Nephron progenitor cell (in vitro differentiated cells): ENCODE measurements at regions not wholly inside any gene's neighbourhood (a gene's known extent, or its start where the extent isn't known, plus 50 kb on each side); places are given as distances from the start of the nearest gene placed in this dataset.

Experiments
- DNase-seq: peaks from one replicate; pipeline ENCODE4 v3.0.0; 2021
- H3K27ac Mint-ChIP-seq: 2 replicates; pipeline ENCODE4 v1.8.0; 2021; ENCODE audit warnings: mild to moderate bottlenecking, moderate library complexity, mixed read lengths
- H3K27me3 Mint-ChIP-seq: 2 replicates; pipeline ENCODE4 v1.8.0; 2021; ENCODE audit warnings: mild to moderate bottlenecking, low read depth, mixed read lengths; ENCODE audit not compliant: poor library complexity
- H3K36me3 Mint-ChIP-seq: 2 replicates; pipeline ENCODE4 v1.8.0; 2021; ENCODE audit warnings: low read depth, mixed read lengths
- H3K4me1 Mint-ChIP-seq: 2 replicates; pipeline ENCODE4 v1.8.0; 2021; ENCODE audit warnings: mixed read lengths
- H3K4me3 Mint-ChIP-seq: 2 replicates; pipeline ENCODE4 v1.8.0; 2021; ENCODE audit warnings: mild to moderate bottlenecking, moderate library complexity, mixed read lengths
- H3K9me3 Mint-ChIP-seq: 2 replicates; pipeline ENCODE4 v1.8.0; 2021; ENCODE audit warnings: mild to moderate bottlenecking, moderate library complexity, mixed read lengths
- CTCF ChIP-seq: fragments of 200-600 bp; sonication (generic); IDR thresholded peaks from 2 replicates; pipeline ENCODE4 v1.5.0; 2021; ENCODE audit warnings: antibody characterized with exemption

- H3K36me3 Mint-ChIP-seq = no peaks in the 10 kb centered on the region
- no peaks in the 10 kb centered on the region for H3K9me3 Mint-ChIP-seq
- H3K4me3 Mint-ChIP-seq = no peak overlapping the region
- peaks cover 4% of the 10 kb centered on the region for H3K27me3 Mint-ChIP-seq
- TF ChIP-seq CTCF = no peak
- no peak overlapping the region for H3K27ac Mint-ChIP-seq
- DNase-seq = no peak
- peaks cover 12% of the 10 kb centered on the region for H3K4me1 Mint-ChIP-seq
These were observed 56.9 kb upstream of the PIP5K1B start for GRCh38 chr9:68648164-68648563.

GRCh38 chr9:68648971-68649370 lies 56.1 kb upstream of the PIP5K1B start:
- peaks cover 4% of the 10 kb centered on the region for H3K4me1 Mint-ChIP-seq
- no peak for TF ChIP-seq CTCF
- H3K27me3 Mint-ChIP-seq = peaks cover 4% of the 10 kb centered on the region
- no peak for DNase-seq
- no peaks in the 10 kb centered on the region for H3K9me3 Mint-ChIP-seq
- H3K27ac Mint-ChIP-seq = no peak overlapping the region
- no peak overlapping the region for H3K4me3 Mint-ChIP-seq
- no peaks in the 10 kb centered on the region for H3K36me3 Mint-ChIP-seq

GRCh38 chr9:68651280-68651893 lies 53.7 kb upstream of the PIP5K1B start:
- Mint-ChIP-seq H3K4me3 (no peak overlapping the region), H3K27ac (no peak overlapping the region), H3K36me3 (no peaks in the 10 kb centered on the region), H3K4me1 (no peaks in the 10 kb centered on the region), H3K27me3 (no peaks in the 10 kb centered on the region), H3K9me3 (no peaks in the 10 kb centered on the region)
- TF ChIP-seq CTCF = no peak
- DNase-seq = no peak

- Mint-ChIP-seq H3K27me3 (no peaks in the 10 kb centered on the region), H3K9me3 (no peaks in the 10 kb centered on the region), H3K4me1 (no peaks in the 10 kb centered on the region), H3K36me3 (no peaks in the 10 kb centered on the region), H3K27ac (no peak overlapping the region), H3K4me3 (no peak overlapping the region)
- no peak for TF ChIP-seq CTCF
- DNase-seq = no peak
These were observed 51.9 kb upstream of the PIP5K1B start for GRCh38 chr9:68653141-68653595.

- Mint-ChIP-seq H3K9me3 (no peaks in the 10 kb centered on the region), H3K4me1 (no peaks in the 10 kb centered on the region), H3K27me3 (peaks cover 5% of the 10 kb centered on the region), H3K27ac (no peak overlapping the region), H3K4me3 (no peak overlapping the region), H3K36me3 (no peaks in the 10 kb centered on the region)
- DNase-seq = no peak
- no peak for TF ChIP-seq CTCF
These were observed 51.0 kb upstream of the PIP5K1B start for GRCh38 chr9:68654075-68654474.
